Trophoblast cell (in vitro differentiated cells and primary cell): ENCODE measurements at regions not wholly inside any gene's neighbourhood (a gene's known extent, or its start where the extent isn't known, plus 50 kb on each side); places are given as distances from the start of the nearest gene placed in this dataset.

ENCODE experiments used
- DNase-seq, 2 donors: peaks; one replicate each; pipeline ENCODE4 v3.0.0-alpha.2; 2016
- H2AFZ ChIP-seq: 2 replicates; pipeline ENCODE4 v1.6.1; 2013; ENCODE audit warnings: low read length, moderate library complexity, mild to moderate bottlenecking; ENCODE audit not compliant: insufficient read depth, poor library complexity
- H2AK5ac ChIP-seq: 2 replicates; pipeline ENCODE4 v1.6.1; 2013; ENCODE audit warnings: mild to moderate bottlenecking, low read length
- H2BK120ac ChIP-seq: 2 replicates; pipeline ENCODE4 v1.6.1; 2013; ENCODE audit warnings: low read length, mild to moderate bottlenecking, moderate library complexity; ENCODE audit not compliant: insufficient read depth, poor library complexity
- H2BK12ac ChIP-seq: 2 replicates; pipeline ENCODE4 v1.6.1; 2013; ENCODE audit warnings: mild to moderate bottlenecking, low read length, moderate library complexity
- H2BK5ac ChIP-seq: 2 replicates; pipeline ENCODE4 v1.6.1; 2013; ENCODE audit warnings: low read length, low read depth, moderate library complexity, mild to moderate bottlenecking; ENCODE audit not compliant: poor library complexity
- H3K14ac ChIP-seq: 2 replicates; pipeline ENCODE4 v1.6.1; 2013; ENCODE audit warnings: mild to moderate bottlenecking, low read length
- H3K18ac ChIP-seq: 2 replicates; pipeline ENCODE4 v1.6.1; 2013; ENCODE audit warnings: mild to moderate bottlenecking, low read length
- H3K23ac ChIP-seq: 2 replicates; pipeline ENCODE4 v1.6.1; 2013; ENCODE audit warnings: low read length
- H3K27ac ChIP-seq: 2 replicates; pipeline ENCODE4 v1.5.1; 2013; ENCODE audit warnings: low read depth, mild to moderate bottlenecking, inconsistent platforms, low read length, moderate library complexity
- H3K27me3 ChIP-seq: 2 replicates; pipeline ENCODE4 v1.6.1; 2013; ENCODE audit warnings: inconsistent platforms, mild to moderate bottlenecking, low read length, moderate library complexity; ENCODE audit not compliant: insufficient read depth
- H3K36me3 ChIP-seq, 2 experiments: 1 replicate in 1 of 2; 2 replicates in 1 of 2; pipeline ENCODE4 v1.6.1; 2013; ENCODE audit warnings: low read length in 2 of 2, mild to moderate bottlenecking in 2 of 2, moderate library complexity in 1 of 2; ENCODE audit not compliant: insufficient read depth in 2 of 2, control insufficient read depth in 1 of 2
- H3K4ac ChIP-seq: 2 replicates; pipeline ENCODE4 v1.6.1; 2013; ENCODE audit warnings: low read depth, mild to moderate bottlenecking, low read length, moderate library complexity
- H3K4me1 ChIP-seq, 2 experiments: 1 replicate in 1 of 2; 2 replicates in 1 of 2; pipeline ENCODE4 v1.6.1; 2013; ENCODE audit warnings: low read length in 2 of 2, mild to moderate bottlenecking in 2 of 2, moderate library complexity in 1 of 2; ENCODE audit not compliant: insufficient read depth in 2 of 2, control insufficient read depth in 1 of 2
- H3K4me2 ChIP-seq: 2 replicates; pipeline ENCODE4 v1.6.1; 2013; ENCODE audit warnings: inconsistent platforms, mild to moderate bottlenecking, low read length, moderate library complexity
- H3K4me3 ChIP-seq: 2 replicates; pipeline ENCODE4 v1.5.1; 2013; ENCODE audit warnings: mild to moderate bottlenecking, low read depth, low read length, inconsistent platforms
- H3K79me1 ChIP-seq: one replicate; pipeline ENCODE4 v1.6.1; 2013; ENCODE audit warnings: low read length
- H3K79me2 ChIP-seq: 2 replicates; pipeline ENCODE4 v1.6.1; 2013; ENCODE audit warnings: low read length, mild to moderate bottlenecking; ENCODE audit not compliant: control insufficient read depth, insufficient read depth, poor library complexity
- H3K9ac ChIP-seq: 2 replicates; pipeline ENCODE4 v1.6.1; 2013; ENCODE audit warnings: mild to moderate bottlenecking, low read length
- H3K9me3 ChIP-seq: 2 replicates; pipeline ENCODE4 v1.6.1; 2013; ENCODE audit warnings: low read depth, mild to moderate bottlenecking, control low read depth, inconsistent platforms, low read length; ENCODE audit not compliant: insufficient read depth
- H4K12ac ChIP-seq: 2 replicates; pipeline ENCODE4 v1.6.1; 2013; ENCODE audit warnings: low read depth, mild to moderate bottlenecking, low read length, moderate library complexity
- H4K8ac ChIP-seq: 2 replicates; pipeline ENCODE4 v1.6.1; 2013; ENCODE audit warnings: low read depth, mild to moderate bottlenecking, low read length, moderate library complexity
- H4K91ac ChIP-seq: one replicate; pipeline ENCODE4 v1.6.1; 2013; ENCODE audit warnings: low read depth, mild to moderate bottlenecking, low read length, moderate library complexity
- WGBS: extraction: QIAGEN DNeasy Blood & Tissue Kit; methylation state at CpG from one replicate; pipeline ENCODE4 v1.1.7; 2013; ENCODE audit warnings: missing lambda C conversion rate; ENCODE audit not compliant: insufficient read length, insufficient coverage; ENCODE audit errors: extremely low coverage; 5-methylcytosine and 5-hydroxymethylcytosine counted together

DNA sequence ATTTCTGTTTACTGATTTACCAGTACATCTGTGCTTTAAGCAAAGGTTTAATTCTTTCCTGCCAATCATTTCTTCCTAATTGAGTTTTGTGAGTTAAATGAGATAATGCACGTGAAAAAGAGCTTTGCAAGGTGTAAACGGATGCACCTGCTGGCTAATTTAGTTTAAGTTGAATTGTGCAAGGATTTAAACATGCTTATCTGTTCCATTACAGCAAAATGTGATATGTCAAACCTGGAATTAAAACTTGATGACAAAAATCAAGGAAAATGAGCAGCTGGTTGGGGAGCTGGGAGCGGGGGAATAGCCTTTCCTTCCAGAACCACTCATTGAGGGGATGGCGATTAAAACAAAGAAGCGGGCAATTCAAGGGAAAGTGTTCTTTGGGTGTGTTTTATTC is 155.0 kb upstream of the CTTNBP2 start:
- H2AFZ ChIP-seq, result no peak overlapping the region
- no peak overlapping the region for H3K4me3 ChIP-seq
- no peak overlapping the region for H4K12ac ChIP-seq
- H3K79me2 ChIP-seq, result no peaks in the 10 kb centered on the region
- DNase-seq, result no peak
- H3K4ac ChIP-seq, result no peak overlapping the region
- H3K27me3 ChIP-seq, result no peaks in the 10 kb centered on the region
- no peaks in the 10 kb centered on the region for H3K36me3 ChIP-seq
- H4K8ac ChIP-seq, result no peak overlapping the region
- no peaks in the 10 kb centered on the region for H3K79me1 ChIP-seq
- no peak overlapping the region for H2AK5ac ChIP-seq
- no peak overlapping the region for H2BK12ac ChIP-seq
- H3K18ac ChIP-seq, result no peak overlapping the region
- WGBS, result no CpG with 5 or more reads among the region's 5 CpGs
- no peaks in the 10 kb centered on the region for H3K9me3 ChIP-seq
- no peak overlapping the region for H3K4me2 ChIP-seq
- no peak overlapping the region for H3K14ac ChIP-seq
- no peak overlapping the region for H3K27ac ChIP-seq
- H3K23ac ChIP-seq, result no peak overlapping the region
- no peak overlapping the region for H4K91ac ChIP-seq
- H3K4me1 ChIP-seq, result peaks cover 0 to 2% of the 10 kb centered on the region in 2 experiments
- H2BK5ac ChIP-seq, result no peak overlapping the region
- H2BK120ac ChIP-seq, result no peak overlapping the region
- no peak overlapping the region for H3K9ac ChIP-seq

DNA sequence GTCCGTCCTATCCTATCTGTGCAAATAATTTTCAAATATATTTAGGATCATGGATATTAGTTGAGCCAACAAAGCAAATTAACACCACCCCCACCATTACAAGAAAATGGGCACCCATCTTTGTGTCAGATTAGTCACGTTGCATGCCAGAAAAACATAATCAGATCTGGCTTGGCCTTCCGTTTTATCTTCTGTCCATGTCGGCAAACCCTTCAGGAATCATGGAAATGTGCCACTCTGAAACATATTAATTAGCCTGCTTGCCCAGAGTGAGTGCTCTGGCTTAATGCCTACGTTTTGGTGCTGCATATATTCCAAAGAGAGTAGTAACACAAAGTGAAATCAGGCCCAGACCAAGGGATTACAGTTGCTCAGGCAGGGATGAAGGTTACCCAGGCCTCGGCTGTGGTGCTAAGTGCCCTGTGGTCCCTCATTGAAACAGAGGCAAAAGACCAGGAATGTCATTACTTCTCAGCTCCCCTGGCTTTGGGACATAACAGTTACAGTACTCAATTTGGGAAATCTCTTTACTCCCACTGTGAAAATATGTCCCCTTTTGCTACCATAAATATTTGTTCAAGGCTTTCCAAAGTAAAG is 154.0 kb upstream of the LSM8 start:
- no peaks in the 10 kb centered on the region for H3K9me3 ChIP-seq
- no peak overlapping the region for H3K9ac ChIP-seq
- no peak overlapping the region for H3K14ac ChIP-seq
- no peak overlapping the region for H3K4me3 ChIP-seq
- no peaks in the 10 kb centered on the region for H3K36me3 ChIP-seq
- no CpG with 5 or more reads among the region's 6 CpGs for WGBS
- H2BK12ac ChIP-seq, result no peak overlapping the region
- no peaks in the 10 kb centered on the region for H3K27me3 ChIP-seq
- H3K79me2 ChIP-seq, result no peaks in the 10 kb centered on the region
- no peak overlapping the region for H3K27ac ChIP-seq
- H3K4ac ChIP-seq, result no peak overlapping the region
- no peak overlapping the region for H2BK5ac ChIP-seq
- H3K79me1 ChIP-seq, result no peaks in the 10 kb centered on the region
- DNase-seq, result no peak
- H4K12ac ChIP-seq, result no peak overlapping the region
- H2AFZ ChIP-seq, result no peak overlapping the region
- H3K4me1 ChIP-seq, result peaks cover 0 to 2% of the 10 kb centered on the region in 2 experiments
- H3K4me2 ChIP-seq, result no peak overlapping the region
- no peak overlapping the region for H4K91ac ChIP-seq
- H3K18ac ChIP-seq, result no peak overlapping the region
- H4K8ac ChIP-seq, result no peak overlapping the region
- H2AK5ac ChIP-seq, result no peak overlapping the region
- no peak overlapping the region for H2BK120ac ChIP-seq
- no peak overlapping the region for H3K23ac ChIP-seq

- Histone ChIP-seq H3K27ac (no peak overlapping the region), H3K9me3 (no peaks in the 10 kb centered on the region), H3K4ac (no peak overlapping the region), H3K4me3 (no peak overlapping the region), H3K14ac (no peak overlapping the region), H3K4me1 (no peaks in the 10 kb centered on the region), H3K36me3 (no peaks in the 10 kb centered on the region), H4K91ac (no peak overlapping the region), H2BK5ac (no peak overlapping the region), H3K79me1 (no peaks in the 10 kb centered on the region), H2BK120ac (no peak overlapping the region), H4K12ac (no peak overlapping the region), H3K27me3 (no peaks in the 10 kb centered on the region), H3K79me2 (no peaks in the 10 kb centered on the region), H2BK12ac (no peak overlapping the region), H3K4me2 (no peak overlapping the region), H2AK5ac (no peak overlapping the region), H3K18ac (no peak overlapping the region), H3K23ac (no peak overlapping the region), H3K9ac (no peak overlapping the region), H4K8ac (no peak overlapping the region), H2AFZ (no peak overlapping the region)
- WGBS, result no CpG with 5 or more reads among the region's 1 CpG
- no peak for DNase-seq
Observed at GRCh38 chr7:118033273-118033672, 150.7 kb upstream of the LSM8 start.

DNA sequence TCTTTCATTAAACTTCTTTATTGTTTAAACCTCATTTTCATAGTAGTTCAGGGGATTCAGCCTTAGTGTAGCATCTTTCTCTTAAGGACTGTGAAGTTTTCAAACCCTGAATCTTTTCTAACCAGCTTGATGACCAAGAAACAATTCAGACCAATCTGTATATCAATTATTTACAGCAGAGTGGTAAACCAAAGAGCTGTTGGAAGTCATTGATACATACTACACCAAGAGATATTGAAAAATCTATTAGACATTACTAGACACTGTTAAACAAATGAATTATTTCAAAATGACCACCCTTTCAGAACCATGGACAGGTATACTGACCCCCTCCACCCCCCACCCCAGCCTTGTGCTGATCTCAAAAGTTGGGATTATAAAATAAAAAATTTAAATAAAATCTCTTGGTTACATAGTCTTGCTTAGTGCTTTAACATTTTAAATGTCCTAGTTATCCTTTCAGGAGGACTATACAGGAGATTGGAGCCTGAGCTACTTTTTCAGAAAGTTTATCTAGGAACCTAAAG is 143.9 kb upstream of the LSM8 start:
- Histone ChIP-seq H3K4me1 (peaks cover 5 to 6% of the 10 kb centered on the region in 2 experiments), H3K23ac (no peak overlapping the region), H4K12ac (no peak overlapping the region), H3K36me3 (no peaks in the 10 kb centered on the region), H3K18ac (no peak overlapping the region), H3K14ac (no peak overlapping the region), H3K4me3 (no peak overlapping the region), H2AK5ac (no peak overlapping the region), H4K91ac (no peak overlapping the region), H3K27me3 (no peaks in the 10 kb centered on the region), H2BK12ac (no peak overlapping the region), H3K27ac (no peak overlapping the region), H3K9me3 (no peaks in the 10 kb centered on the region), H3K4me2 (no peak overlapping the region), H3K9ac (no peak overlapping the region), H4K8ac (no peak overlapping the region), H3K79me1 (peaks cover 10% of the 10 kb centered on the region), H2AFZ (no peak overlapping the region), H3K79me2 (no peaks in the 10 kb centered on the region), H2BK5ac (no peak overlapping the region), H3K4ac (no peak overlapping the region), H2BK120ac (no peak overlapping the region)
- no peak for DNase-seq
